ENCODE measurements at regions not wholly inside any gene's neighbourhood (a gene's known extent, or its start where the extent isn't known, plus 50 kb on each side); places are given as distances from the start of the nearest gene placed in this dataset.
A peak's percentile ranks its signal among the peaks of the same experiment; 100 is the strongest.
"Not testable (repeated sequence)": the region's sequence is repeated elsewhere in the genome, so short reads cannot be mapped to it uniquely, and the experiment has no call there.

DNA sequence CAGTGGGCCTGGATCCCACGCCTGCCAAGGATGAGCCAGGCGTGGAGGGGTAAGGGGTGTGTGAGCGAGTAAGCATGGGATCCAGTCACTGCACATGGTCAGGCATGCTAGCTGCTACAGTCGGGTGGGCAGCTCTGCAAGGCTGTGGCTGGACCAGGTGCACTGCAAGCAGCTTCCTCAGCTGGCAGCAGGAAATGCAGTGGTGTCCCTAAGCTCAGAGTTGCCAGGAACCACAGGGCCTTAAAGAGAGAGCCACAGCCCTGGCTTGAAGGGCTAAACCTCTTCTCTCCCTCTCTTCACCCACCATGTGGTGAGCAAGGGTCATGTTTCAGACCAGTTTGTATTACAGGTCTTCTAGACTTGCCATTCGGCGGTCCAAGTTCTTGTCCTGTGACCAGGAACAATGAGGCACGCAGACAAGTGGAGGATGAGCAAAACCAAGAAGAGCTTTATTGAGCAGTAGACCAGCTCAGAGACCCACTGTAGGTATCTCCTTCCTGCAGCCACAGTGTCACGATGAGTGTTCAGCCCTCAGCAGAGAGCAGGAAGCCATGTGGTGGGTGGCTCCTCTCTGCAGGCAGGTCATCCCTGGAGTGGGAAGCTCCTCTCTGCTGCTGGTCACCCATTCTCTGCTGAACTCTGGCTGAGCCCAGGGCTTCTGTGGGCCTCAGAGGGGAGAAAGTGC lies 511.9 kb downstream of the PYDC2 start:
- no peak overlapping the region for H3K27ac Mint-ChIP-seq
- DNase-seq (ENCODE audit: low spot score in 2 of 2) (no peak), ATAC-seq (peak; percentile 21)
- H3K4me3 Mint-ChIP-seq: no peak overlapping the region
- H3K36me3 Mint-ChIP-seq: no peaks in the 10 kb centered on the region
- no peaks in the 10 kb centered on the region for H3K4me1 Mint-ChIP-seq
- H3K9me3 Mint-ChIP-seq: peaks cover 7% of the 10 kb centered on the region

DNA sequence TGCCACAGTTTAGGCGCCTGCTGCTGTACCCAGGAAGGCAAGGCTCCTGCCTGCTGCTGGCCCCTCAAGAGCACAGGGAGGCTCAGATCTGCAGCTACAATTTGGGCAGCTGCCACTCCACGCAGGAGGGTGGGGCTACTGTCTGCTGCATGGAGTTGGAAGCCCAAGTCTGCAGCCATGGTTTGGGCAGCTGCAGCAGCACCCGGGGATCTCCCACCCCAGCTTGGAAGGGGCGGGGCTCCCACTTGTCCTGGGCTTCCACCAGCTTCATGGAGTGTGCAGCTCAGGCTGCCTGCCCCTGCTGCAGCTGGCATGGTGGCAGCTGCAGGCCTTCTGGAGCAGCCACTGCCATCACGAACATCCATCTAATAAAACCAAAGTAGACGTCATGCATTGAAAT lies 512.9 kb downstream of the PYDC2 start:
- Mint-ChIP-seq H3K36me3 (no peaks in the 10 kb centered on the region), H3K9me3 (peaks cover 7% of the 10 kb centered on the region), H3K4me1 (no peaks in the 10 kb centered on the region), H3K27ac (no peak overlapping the region), H3K4me3 (no peak overlapping the region)
- DNase-seq (ENCODE audit: low spot score in 2 of 2): no peak
- no peak for ATAC-seq

DNA sequence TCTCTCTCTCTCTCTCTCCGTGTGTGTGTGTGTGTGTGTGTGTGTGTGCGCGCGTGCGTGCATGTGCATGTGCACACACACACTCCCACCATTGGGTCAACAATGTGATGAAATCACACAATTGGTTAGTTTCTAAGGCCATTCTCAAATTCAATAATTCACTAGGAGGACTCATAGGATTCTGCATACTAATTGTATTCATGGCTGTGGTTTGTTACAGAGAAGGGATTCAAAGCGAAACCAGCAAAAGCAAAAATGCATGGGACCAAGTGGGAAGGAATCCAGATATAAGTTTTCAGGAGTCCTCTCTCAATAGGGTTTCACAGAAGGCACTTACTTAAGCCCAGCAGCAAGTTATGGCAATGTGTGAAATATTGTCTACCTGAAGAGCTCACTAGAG lies 515.0 kb downstream of the PYDC2 start:
- no peak overlapping the region for H3K4me3 Mint-ChIP-seq
- no peak overlapping the region for H3K27ac Mint-ChIP-seq
- no peak for ATAC-seq
- peaks cover 12% of the 10 kb centered on the region for H3K9me3 Mint-ChIP-seq
- H3K36me3 Mint-ChIP-seq: no peaks in the 10 kb centered on the region
- H3K4me1 Mint-ChIP-seq: no peaks in the 10 kb centered on the region
- no peak for DNase-seq (ENCODE audit: low spot score in 2 of 2)

DNA sequence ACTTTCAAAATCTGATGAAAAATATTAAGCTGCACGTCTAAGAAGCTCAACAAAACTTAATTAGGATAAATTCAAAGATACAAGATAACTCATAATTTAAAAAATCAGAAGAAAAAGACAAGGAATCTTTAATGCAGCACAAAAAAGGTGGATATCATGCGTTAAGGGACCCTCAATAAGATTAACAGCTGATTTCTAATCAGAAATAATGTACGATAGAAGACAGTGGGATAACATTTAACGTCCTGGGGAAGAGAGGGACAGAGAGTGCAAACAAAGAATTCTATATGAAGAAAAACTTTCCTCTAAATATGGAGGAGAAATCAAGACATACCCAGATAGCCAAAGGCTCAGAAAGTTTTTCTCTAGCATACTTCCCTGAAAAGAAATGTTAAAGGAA lies 519.5 kb downstream of the PYDC2 start:
- Mint-ChIP-seq H3K9me3 (peaks cover 13% of the 10 kb centered on the region), H3K27ac (no peak overlapping the region), H3K4me3 (no peak overlapping the region), H3K36me3 (no peaks in the 10 kb centered on the region), H3K4me1 (no peaks in the 10 kb centered on the region)
- ATAC-seq (no peak), DNase-seq (ENCODE audit: low spot score in 2 of 2) (no peak)

DNA sequence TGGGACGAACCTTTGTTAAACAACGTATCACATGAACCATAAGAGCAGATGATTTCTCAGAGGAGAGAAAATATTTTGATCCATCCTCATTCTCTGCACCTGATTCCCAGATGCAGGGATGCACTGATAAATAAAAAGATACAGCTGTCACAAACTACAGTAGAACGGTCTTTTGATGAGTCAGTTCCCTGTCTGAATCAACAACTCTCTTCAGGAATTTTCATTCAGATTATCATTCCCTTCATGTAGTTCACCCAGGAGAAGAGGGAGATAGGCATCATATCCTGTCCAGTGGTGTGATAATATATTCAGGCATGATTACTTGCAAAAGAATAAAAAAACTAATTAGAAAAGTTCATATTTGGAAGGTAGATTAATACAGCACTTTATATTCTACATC lies 521.5 kb downstream of the PYDC2 start:
- DNase-seq (ENCODE audit: low spot score in 2 of 2): no peak
- H3K4me1 Mint-ChIP-seq: no peaks in the 10 kb centered on the region
- no peaks in the 10 kb centered on the region for H3K36me3 Mint-ChIP-seq
- H3K9me3 Mint-ChIP-seq: peaks cover 9% of the 10 kb centered on the region
- H3K27ac Mint-ChIP-seq: no peak overlapping the region
- no peak overlapping the region for H3K4me3 Mint-ChIP-seq
- ATAC-seq: no peak

DNA sequence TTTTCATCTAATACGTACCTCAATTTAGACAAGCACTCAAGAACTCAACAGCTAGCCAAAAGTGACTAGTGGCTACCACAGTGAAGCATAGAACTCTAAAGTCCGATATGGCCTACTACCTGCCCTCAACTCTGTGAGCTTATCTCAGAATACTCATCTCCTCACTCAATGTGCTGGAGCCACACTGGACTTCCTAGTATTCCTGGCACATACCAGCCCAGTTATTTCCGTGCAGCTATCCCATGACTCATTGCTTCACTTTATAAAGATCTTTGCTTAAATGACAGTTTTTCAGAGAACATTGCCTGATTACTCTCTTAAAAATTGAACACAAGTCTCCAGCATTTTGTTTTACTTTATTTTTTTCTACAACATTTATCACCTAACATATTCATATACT lies 524.7 kb downstream of the PYDC2 start:
- Mint-ChIP-seq H3K4me3 (no peak overlapping the region), H3K9me3 (peaks cover 18% of the 10 kb centered on the region), H3K36me3 (no peaks in the 10 kb centered on the region), H3K27ac (no peak overlapping the region), H3K4me1 (no peaks in the 10 kb centered on the region)
- no peak for ATAC-seq
- DNase-seq (ENCODE audit: low spot score in 2 of 2): no peak

DNA sequence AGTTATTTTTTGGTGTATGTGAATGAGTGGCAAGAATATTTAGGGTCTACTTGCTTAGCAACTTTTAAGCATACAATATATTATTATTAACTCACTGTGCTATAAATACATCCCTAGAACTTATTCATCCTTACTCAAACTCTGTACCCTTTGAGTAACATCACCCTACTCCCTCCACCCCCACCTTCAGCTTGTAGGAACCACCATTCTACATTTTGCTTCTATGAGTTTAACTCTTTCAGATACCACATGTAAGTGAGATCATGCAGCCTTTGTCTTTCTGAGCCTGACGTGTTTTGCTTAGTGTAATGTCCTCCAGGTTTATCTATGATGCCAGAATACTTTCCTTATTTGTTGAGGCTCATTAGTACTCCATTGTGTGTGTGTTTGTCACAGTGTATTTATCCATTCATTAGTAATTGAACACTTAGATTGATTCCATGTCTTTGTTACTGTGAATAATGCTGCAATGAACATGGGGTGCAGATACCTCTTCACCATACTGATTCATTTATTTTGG lies 526.9 kb downstream of the PYDC2 start:
- H3K27ac Mint-ChIP-seq: no peak overlapping the region
- ATAC-seq (no peak), DNase-seq (ENCODE audit: low spot score in 2 of 2) (no peak)
- H3K4me3 Mint-ChIP-seq: no peak overlapping the region
- peaks cover 26% of the 10 kb centered on the region for H3K9me3 Mint-ChIP-seq
- H3K36me3 Mint-ChIP-seq: no peaks in the 10 kb centered on the region
- H3K4me1 Mint-ChIP-seq: no peaks in the 10 kb centered on the region

DNA sequence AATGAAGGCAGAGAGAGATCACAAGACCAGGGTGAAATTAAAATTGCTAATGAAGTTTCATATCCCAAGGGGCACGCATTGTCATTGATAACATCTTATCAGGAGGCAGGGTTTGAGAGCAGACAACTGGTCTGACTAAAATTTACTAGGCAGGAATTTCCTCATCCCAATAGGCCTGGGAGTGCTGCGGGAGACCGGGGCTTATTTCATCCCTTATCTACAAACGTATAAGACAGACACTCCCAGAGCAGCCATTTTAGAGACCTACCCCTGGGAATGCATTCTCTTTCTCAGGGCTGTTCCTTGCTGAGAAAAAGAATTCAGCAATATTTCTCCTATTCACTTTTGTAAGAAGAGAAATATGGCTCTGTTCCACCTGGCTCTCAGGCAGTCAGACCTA lies 533.0 kb downstream of the PYDC2 start:
- H3K27ac Mint-ChIP-seq; H3K36me3 Mint-ChIP-seq; DNase-seq (ENCODE audit: low spot score in 2 of 2); H3K4me1 Mint-ChIP-seq; H3K4me3 Mint-ChIP-seq; ATAC-seq: not testable (repeated sequence)
- peaks cover 43% of the 10 kb centered on the region for H3K9me3 Mint-ChIP-seq

DNA sequence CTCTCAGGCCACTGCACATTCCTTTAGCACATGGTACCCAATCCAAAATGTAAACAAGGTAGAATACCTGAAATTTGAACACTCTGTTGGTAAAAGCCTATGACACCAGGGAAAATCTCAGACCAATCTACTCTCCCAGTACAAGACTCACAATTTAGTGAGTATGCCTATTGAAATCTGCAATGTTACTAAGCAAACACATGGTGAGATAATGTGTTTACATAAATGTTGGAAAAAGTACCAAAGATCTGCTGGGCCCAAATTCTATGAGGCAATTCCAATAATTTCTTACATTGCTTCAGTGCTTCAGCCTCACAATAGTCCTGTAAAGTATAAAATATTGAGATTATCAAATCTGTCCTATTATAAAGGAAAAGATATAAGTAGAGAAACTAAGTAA lies 536.1 kb downstream of the PYDC2 start:
- H3K4me1 Mint-ChIP-seq: no peaks in the 10 kb centered on the region
- no peak overlapping the region for H3K4me3 Mint-ChIP-seq
- H3K27ac Mint-ChIP-seq: no peak overlapping the region
- DNase-seq (ENCODE audit: low spot score in 2 of 2) (no peak), ATAC-seq (no peak)
- H3K36me3 Mint-ChIP-seq: no peaks in the 10 kb centered on the region
- H3K9me3 Mint-ChIP-seq: peaks cover 30% of the 10 kb centered on the region

DNA sequence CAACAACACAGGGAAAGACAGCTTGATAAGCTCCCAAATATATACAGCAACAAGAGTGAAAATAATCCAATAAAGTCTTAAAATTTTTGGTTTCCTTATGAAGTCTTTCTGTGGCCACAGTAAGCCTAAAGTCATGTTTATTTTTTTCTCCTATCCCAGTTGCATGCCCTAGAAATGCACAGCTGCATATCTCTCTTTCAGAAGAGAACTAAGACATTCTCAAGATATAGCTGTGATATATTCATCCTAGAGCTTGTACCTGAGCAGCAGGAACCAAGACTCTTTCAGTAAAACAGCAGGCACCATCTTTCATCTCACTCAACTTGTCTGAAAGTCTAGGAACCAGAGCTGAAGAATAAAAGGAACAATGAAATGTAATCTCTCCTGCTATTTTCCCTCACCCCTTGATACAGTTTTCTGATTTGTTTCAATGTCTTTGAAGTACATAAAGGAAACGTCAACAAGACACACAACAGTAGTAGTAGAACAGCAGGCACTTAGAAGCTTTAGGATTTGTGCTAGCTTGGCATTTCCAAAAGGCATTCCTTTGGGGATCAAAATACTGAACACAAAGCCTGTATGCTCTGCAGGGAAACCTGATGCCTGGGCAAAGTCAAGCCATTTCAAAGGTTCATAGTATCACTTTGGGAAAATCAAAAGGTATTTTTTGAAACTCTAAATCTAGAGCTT lies 536.8 kb downstream of the PYDC2 start:
- Mint-ChIP-seq H3K27ac (no peak overlapping the region), H3K4me1 (no peaks in the 10 kb centered on the region), H3K9me3 (peaks cover 27% of the 10 kb centered on the region), H3K36me3 (no peaks in the 10 kb centered on the region), H3K4me3 (no peak overlapping the region)
- ATAC-seq (no peak), DNase-seq (ENCODE audit: low spot score in 2 of 2) (no peak)

DNA sequence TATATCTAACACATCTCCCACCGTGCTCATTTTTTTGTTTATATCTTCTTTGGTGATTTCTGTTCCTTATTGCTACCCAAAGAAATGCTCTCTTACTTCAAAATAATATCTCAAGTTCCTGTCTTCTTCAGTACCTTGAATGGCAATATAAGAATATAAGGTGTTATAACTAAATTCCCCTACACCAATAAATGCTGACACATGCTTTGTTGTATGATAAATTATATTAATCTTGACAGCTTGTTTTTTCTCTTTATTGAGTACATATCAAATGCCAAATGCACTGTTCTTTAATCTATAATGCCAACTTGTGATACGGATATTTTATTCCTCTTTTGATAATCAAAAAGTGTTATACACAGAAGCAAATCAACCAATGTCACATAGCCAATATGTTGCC lies 540.3 kb downstream of the PYDC2 start:
- peaks cover 10% of the 10 kb centered on the region for H3K9me3 Mint-ChIP-seq
- ATAC-seq (no peak), DNase-seq (ENCODE audit: low spot score in 2 of 2) (no peak)
- H3K4me3 Mint-ChIP-seq: no peak overlapping the region
- H3K27ac Mint-ChIP-seq: no peak overlapping the region
- no peaks in the 10 kb centered on the region for H3K36me3 Mint-ChIP-seq
- no peaks in the 10 kb centered on the region for H3K4me1 Mint-ChIP-seq

DNA sequence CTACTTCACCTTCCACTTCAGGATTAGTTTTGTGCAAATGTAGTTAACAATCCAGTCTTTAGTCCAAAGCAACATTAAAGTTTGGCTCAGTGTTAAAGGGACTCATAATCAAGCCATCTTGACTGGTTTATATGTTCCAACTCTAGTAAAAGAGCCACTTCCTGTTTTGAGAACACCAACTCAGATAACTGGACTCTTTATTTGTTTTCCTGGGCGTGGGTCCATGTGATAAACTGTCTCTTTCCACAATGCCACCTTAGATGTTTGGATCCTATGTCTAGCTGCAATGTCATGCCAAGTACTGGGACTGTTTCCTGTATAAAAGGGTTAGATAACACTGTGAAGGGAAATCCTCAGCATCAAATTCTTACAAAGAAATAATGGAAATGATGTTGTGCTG lies 545.0 kb downstream of the PYDC2 start:
- DNase-seq (ENCODE audit: low spot score in 2 of 2): no peak
- H3K36me3 Mint-ChIP-seq: no peaks in the 10 kb centered on the region
- no peak overlapping the region for H3K4me3 Mint-ChIP-seq
- H3K27ac Mint-ChIP-seq: no peak overlapping the region
- H3K4me1 Mint-ChIP-seq: no peaks in the 10 kb centered on the region
- no peak for ATAC-seq
- no peaks in the 10 kb centered on the region for H3K9me3 Mint-ChIP-seq

DNA sequence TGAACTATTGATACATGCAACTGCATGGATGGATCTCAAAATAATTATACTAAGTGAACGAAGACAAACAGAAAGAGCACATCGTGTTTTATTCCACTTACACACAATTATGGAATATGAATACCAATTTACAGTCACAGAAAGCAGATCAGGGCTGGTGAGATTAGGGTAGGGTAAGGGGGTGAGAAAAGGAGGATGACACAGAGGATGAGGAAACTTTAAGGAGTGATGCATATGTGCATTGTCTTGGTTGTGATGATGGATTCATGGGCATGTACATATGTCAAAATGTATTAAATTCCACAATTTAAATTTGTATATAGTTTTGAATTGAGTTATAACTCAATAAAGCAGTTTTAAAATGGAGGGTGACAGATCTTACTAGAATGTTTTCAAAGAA lies 548.9 kb downstream of the PYDC2 start:
- no peaks in the 10 kb centered on the region for H3K36me3 Mint-ChIP-seq
- H3K9me3 Mint-ChIP-seq: peaks cover 8% of the 10 kb centered on the region
- DNase-seq (ENCODE audit: low spot score in 2 of 2) (no peak), ATAC-seq (no peak)
- H3K27ac Mint-ChIP-seq: no peak overlapping the region
- H3K4me1 Mint-ChIP-seq: no peaks in the 10 kb centered on the region
- H3K4me3 Mint-ChIP-seq: no peak overlapping the region

DNA sequence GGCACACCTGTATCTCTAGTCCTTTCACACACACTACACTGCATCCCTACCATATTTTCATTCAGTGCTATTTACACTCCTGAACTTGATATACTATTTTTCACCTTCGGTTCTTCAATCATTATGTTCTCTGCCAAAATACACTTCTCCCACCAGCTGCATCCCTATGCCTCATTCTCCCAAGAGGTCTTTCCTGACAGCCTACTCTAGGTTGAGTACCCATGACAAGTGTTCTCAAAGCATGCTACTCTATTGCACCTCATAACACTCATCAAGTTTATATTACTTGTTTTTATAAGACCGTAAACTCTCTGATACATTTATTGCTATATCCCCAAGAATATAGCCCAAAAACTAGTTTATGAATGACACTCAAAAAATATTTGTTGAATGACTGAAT lies 549.5 kb downstream of the PYDC2 start:
- peaks cover 8% of the 10 kb centered on the region for H3K9me3 Mint-ChIP-seq
- no peak overlapping the region for H3K4me3 Mint-ChIP-seq
- no peaks in the 10 kb centered on the region for H3K4me1 Mint-ChIP-seq
- no peak overlapping the region for H3K27ac Mint-ChIP-seq
- no peaks in the 10 kb centered on the region for H3K36me3 Mint-ChIP-seq
- ATAC-seq (no peak), DNase-seq (ENCODE audit: low spot score in 2 of 2) (no peak)

DNA sequence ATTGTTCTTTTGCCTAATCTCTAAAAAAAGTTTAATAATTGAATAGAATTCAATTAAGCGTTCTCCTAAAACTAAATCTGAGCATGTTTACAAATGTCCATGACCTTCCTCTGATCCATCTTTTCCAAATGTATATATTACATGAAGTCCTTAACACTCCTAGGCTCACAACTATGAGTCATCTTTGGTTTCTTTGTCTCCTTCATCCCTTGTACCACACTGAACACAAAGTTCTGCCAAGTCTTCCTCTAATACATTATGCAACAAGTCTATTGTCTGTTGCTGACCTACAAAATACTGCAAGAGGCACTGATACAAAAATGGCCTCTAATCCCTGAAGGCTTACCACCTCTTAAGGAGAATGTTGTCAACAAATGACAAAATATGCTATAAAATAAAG lies 550.2 kb downstream of the PYDC2 start:
- H3K27ac Mint-ChIP-seq: no peak overlapping the region
- ATAC-seq (no peak), DNase-seq (ENCODE audit: low spot score in 2 of 2) (no peak)
- H3K9me3 Mint-ChIP-seq: peaks cover 8% of the 10 kb centered on the region
- H3K4me1 Mint-ChIP-seq: no peaks in the 10 kb centered on the region
- no peak overlapping the region for H3K4me3 Mint-ChIP-seq
- H3K36me3 Mint-ChIP-seq: no peaks in the 10 kb centered on the region

DNA sequence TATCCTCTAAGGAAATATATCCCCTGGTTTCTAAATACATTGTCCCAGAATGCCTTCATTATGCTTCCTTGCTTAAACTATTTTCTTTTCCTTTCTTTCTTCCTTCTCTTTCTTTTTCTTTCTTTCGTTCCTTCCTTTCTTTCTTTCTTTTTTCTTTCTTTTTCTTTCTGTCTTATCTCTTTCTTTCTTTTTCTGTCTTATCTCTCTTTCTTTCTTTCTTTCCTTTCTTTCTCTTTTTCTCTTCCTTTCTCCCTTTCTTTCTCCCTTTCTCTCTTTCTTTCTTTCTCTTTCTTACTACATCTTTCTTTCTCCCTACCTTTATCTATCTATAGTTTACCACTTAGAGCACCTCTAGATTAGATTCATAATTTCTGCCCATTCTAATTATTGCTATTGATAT lies 552.1 kb downstream of the PYDC2 start:
- DNase-seq (ENCODE audit: low spot score in 2 of 2): no peak
- Mint-ChIP-seq H3K4me3 (no peak overlapping the region), H3K9me3 (peaks cover 8% of the 10 kb centered on the region), H3K27ac (no peak overlapping the region), H3K4me1 (no peaks in the 10 kb centered on the region), H3K36me3 (no peaks in the 10 kb centered on the region)
- no peak for ATAC-seq
